A549 (cell line): ENCODE measurements at regions not wholly inside any gene's neighbourhood (a gene's known extent, or its start where the extent isn't known, plus 50 kb on each side); places are given as distances from the start of the nearest gene placed in this dataset.

ENCODE experiments used
- ATAC-seq, 2 experiments: fragments of 200-7000 bp in 1 of 2; fragments of >200 bp in 1 of 2; cut with Nextera tagmentation in 1 of 2; cut with Tn5 transposase in 1 of 2; 3 replicates each; pipeline versions ENCODE4 v1.8.0 to v1.9.1; 2018 to 2020; ENCODE audit warnings: mild to moderate bottlenecking in 1 of 2, moderate library complexity in 1 of 2
- CTCF ChIA-PET: fragments of 300-600 bp; sonication (Branson Sonifier 250); formaldehyde crosslinking; extraction: SDS; loops from one replicate; lab custom pipeline; 2021; ENCODE audit warnings: antibody characterized with exemption, inconsistent platforms; lab: Yijun Ruan, JAX
- POLR2A ChIA-PET: fragments of 350-600 bp; formaldehyde crosslinking; extraction: SDS; loops from one replicate; lab custom pipeline; 2021; ENCODE audit warnings: antibody characterized with exemption, inconsistent platforms; lab: Yijun Ruan, JAX
- DNase-seq, 2 experiments: peaks; one replicate each; pipeline versions ENCODE4 v3.0.0 to v3.0.0-alpha.2; 2011 to 2016; ENCODE audit warnings: low read depth in 1 of 2, low spot score in 1 of 2
- FAIRE-seq: peaks from 2 replicates; lab custom pipeline; 2011; peaks lifted over from hg19 to GRCh38; lab: Jason Lieb, UNC
- H3K27ac ChIP-seq, 2 experiments: fragments of >200 bp; sonication (Bioruptor Twin); formaldehyde crosslinking; 3 replicates each; pipeline ENCODE4 v1.5.1; 2016 to 2017
- H3K4me1 ChIP-seq: fragments of >200 bp; sonication (Bioruptor Twin); formaldehyde crosslinking; 3 replicates; pipeline ENCODE4 v1.6.1; 2016
- H3K4me2 ChIP-seq: fragments of >200 bp; sonication (Bioruptor Twin); formaldehyde crosslinking; 3 replicates; pipeline ENCODE4 v1.6.1; 2016
- H3K4me3 ChIP-seq: fragments of >200 bp; sonication (Bioruptor Twin); formaldehyde crosslinking; 3 replicates; pipeline ENCODE4 v1.5.1; 2016
- H3K9me3 ChIP-seq: fragments of >200 bp; sonication (Bioruptor Twin); formaldehyde crosslinking; 3 replicates; pipeline ENCODE4 v1.6.1; 2016
- ATOH8 ChIP-seq: fragments of 250-450 bp; sonication (Bioruptor Pico); IDR thresholded peaks from 2 replicates; pipeline ENCODE4 v1.5.0; 2020; ENCODE audit warnings: low read depth, mild to moderate bottlenecking, moderate library complexity
- BHLHE40 ChIP-seq: IDR thresholded peaks from 2 replicates; pipeline ENCODE4 v1.6.1; 2012; ENCODE audit warnings: low read depth, low read length, inconsistent platforms
- CBX2 ChIP-seq: fragments of 200-600 bp; sonication (generic); IDR thresholded peaks from 2 replicates; pipeline ENCODE4 v1.6.1; 2016; ENCODE audit warnings: low read depth, mild to moderate bottlenecking, borderline replicate concordance
- CBX8 ChIP-seq: fragments of 200-600 bp; sonication (generic); IDR thresholded peaks from 2 replicates; pipeline ENCODE4 v1.6.1; 2016
- CHD4 ChIP-seq: fragments of 200-600 bp; sonication (generic); IDR thresholded peaks from 2 replicates; pipeline ENCODE4 v1.6.1; 2016; ENCODE audit warnings: antibody characterized with exemption, mild to moderate bottlenecking, borderline replicate concordance
- E2F6 ChIP-seq: IDR thresholded peaks from 2 replicates; pipeline ENCODE4 v1.6.1; 2012; ENCODE audit warnings: low read depth, borderline replicate concordance
- EHF ChIP-seq: fragments of 250-450 bp; sonication (Bioruptor Pico); IDR thresholded peaks from 2 replicates; pipeline ENCODE4 v1.5.0; 2020; ENCODE audit warnings: mild to moderate bottlenecking
- EHMT2 ChIP-seq: fragments of 200-600 bp; sonication (generic); IDR thresholded peaks from 2 replicates; pipeline ENCODE4 v1.6.1; 2016; ENCODE audit warnings: antibody characterized with exemption, low read depth, mild to moderate bottlenecking, moderate library complexity
- EP300 ChIP-seq, 2 experiments: fragments of >200 bp; sonication (Bioruptor Twin); formaldehyde crosslinking; IDR thresholded peaks; 2 replicates in 1 of 2; 3 replicates in 1 of 2; pipeline ENCODE4 v1.6.1; 2016 to 2017
- ESRRA ChIP-seq: fragments of 150-350 bp; IDR thresholded peaks from 2 replicates; pipeline ENCODE4 v1.6.1; 2014; ENCODE audit warnings: mild to moderate bottlenecking, low read length, borderline replicate concordance
- FOSL2 ChIP-seq, 2 experiments: fragments of 450-650 bp in 1 of 2; fragments of >200 bp in 1 of 2; sonication (Bioruptor Twin) in 1 of 2; formaldehyde crosslinking; IDR thresholded peaks; 2 replicates each; pipeline versions ENCODE4 v1.5.0 to v1.6.1; 2016 to 2020; ENCODE audit warnings: mild to moderate bottlenecking in 1 of 2, moderate library complexity in 1 of 2
- HDAC2 ChIP-seq: fragments of 200-600 bp; sonication (generic); IDR thresholded peaks from 2 replicates; pipeline ENCODE4 v1.6.1; 2016
- HES2 ChIP-seq: fragments of >200 bp; sonication (Bioruptor Twin); formaldehyde crosslinking; IDR thresholded peaks from 2 replicates; pipeline ENCODE4 v1.6.1; 2016
- HMGXB4 ChIP-seq: fragments of 250-450 bp; sonication (Bioruptor Pico); IDR thresholded peaks from 2 replicates; pipeline ENCODE4 v1.5.0; 2021; ENCODE audit warnings: mild to moderate bottlenecking, moderate library complexity, borderline replicate concordance
- HOXB5 ChIP-seq: fragments of 250-450 bp; sonication (Bioruptor Pico); IDR thresholded peaks from 2 replicates; pipeline ENCODE4 v1.5.0; 2020; ENCODE audit warnings: mild to moderate bottlenecking, moderate library complexity
- KDM1A ChIP-seq: fragments of 200-600 bp; sonication (generic); IDR thresholded peaks from 2 replicates; pipeline ENCODE4 v1.6.1; 2016; ENCODE audit warnings: low read depth, mild to moderate bottlenecking
- MAX ChIP-seq: IDR thresholded peaks from 2 replicates; pipeline ENCODE4 v1.6.1; 2012
- MAZ ChIP-seq: fragments of 150-350 bp; IDR thresholded peaks from 2 replicates; pipeline ENCODE4 v1.6.1; 2014; ENCODE audit warnings: antibody characterized with exemption, low read depth, low read length, borderline replicate concordance
- MYC ChIP-seq: IDR thresholded peaks from 2 replicates; pipeline ENCODE4 v1.6.1; 2012; ENCODE audit warnings: mild to moderate bottlenecking, inconsistent platforms, low read length, improper control_type of control experiment, borderline replicate concordance
- NFE2L2 ChIP-seq: fragments of 150-350 bp; conservative IDR thresholded peaks from 2 replicates; pipeline ENCODE4 v1.6.1; 2014; ENCODE audit warnings: low read length
- NR3C1 ChIP-seq: fragments of >200 bp; sonication (Bioruptor Twin); formaldehyde crosslinking; IDR thresholded peaks from 3 replicates; pipeline ENCODE4 v1.6.1; 2017
- PBX3 ChIP-seq: IDR thresholded peaks from 2 replicates; pipeline ENCODE4 v1.6.1; 2012
- POLR2A ChIP-seq: IDR thresholded peaks from 2 replicates; pipeline ENCODE4 v1.6.1; 2012; ENCODE audit warnings: mild to moderate bottlenecking, low read length
- RARB ChIP-seq: fragments of 250-450 bp; sonication (Bioruptor Pico); IDR thresholded peaks from 2 replicates; pipeline ENCODE4 v1.8.0; 2021; ENCODE audit warnings: mild to moderate bottlenecking, moderate library complexity
- SREBF2 ChIP-seq: fragments of 450-650 bp; IDR thresholded peaks from 2 replicates; pipeline ENCODE4 v1.6.1; 2014; ENCODE audit warnings: mild to moderate bottlenecking, moderate library complexity
- USF2 ChIP-seq: fragments of 450-650 bp; IDR thresholded peaks from 2 replicates; pipeline ENCODE4 v1.6.1; 2014; ENCODE audit warnings: antibody characterized with exemption
- ZC3H11A ChIP-seq: fragments of 450-650 bp; IDR thresholded peaks from 2 replicates; pipeline ENCODE4 v1.6.1; 2014; ENCODE audit warnings: antibody characterized with exemption, mild to moderate bottlenecking
- ZFP36 ChIP-seq: fragments of 450-650 bp; IDR thresholded peaks from 2 replicates; pipeline ENCODE4 v1.6.1; 2014; ENCODE audit warnings: borderline replicate concordance; ENCODE audit not compliant: partially characterized antibody
- ZNF302 ChIP-seq: fragments of 250-450 bp; sonication (Bioruptor Pico); IDR thresholded peaks from 2 replicates; pipeline ENCODE4 v1.9.0; 2021; ENCODE audit warnings: inconsistent platforms, mild to moderate bottlenecking, moderate library complexity
- WGBS: methylation state at CpG from one replicate; pipeline ENCODE4 v1.1.6; 2017; ENCODE audit errors: missing lambda C conversion rate; 5-methylcytosine and 5-hydroxymethylcytosine counted together

GRCh38 chr16:85312174-85312573 lies 199.9 kb upstream of the CIBAR2 start:
- TF ChIP-seq ZNF302 = no peak
- TF ChIP-seq HMGXB4 (CRISPR knock-in tag) = no peak
- no peak for TF ChIP-seq NFE2L2
- no peak for TF ChIP-seq SREBF2
- TF ChIP-seq FOSL2 (IDR thresholded peaks at IDR 0.05) = no peak
- no peak for TF ChIP-seq FOSL2 (CRISPR knock-in tag; IDR thresholded peaks at IDR 0.05)
- no peak for TF ChIP-seq CHD4
- no peak for TF ChIP-seq EP300 (IDR thresholded peaks at IDR 0.05)
- no peak for TF ChIP-seq HOXB5 (CRISPR knock-in tag)
- TF ChIP-seq ZFP36 = no peak
- TF ChIP-seq MAX = no peak
- TF ChIP-seq KDM1A = no peak
- no peak for TF ChIP-seq CBX2
- no peak for TF ChIP-seq RARB (CRISPR knock-in tag)
- TF ChIP-seq HES2 = no peak
- TF ChIP-seq NR3C1 = no peak
- TF ChIP-seq MAZ = no peak
- TF ChIP-seq MYC = no peak
- TF ChIP-seq EHMT2 = no peak
- no peak for TF ChIP-seq E2F6
- Histone ChIP-seq H3K9me3 (no peaks in the 10 kb centered on the region), H3K4me2 (no peak overlapping the region), H3K4me1 (no peaks in the 10 kb centered on the region), H3K27ac (no peak overlapping the region), H3K4me3 (no peak overlapping the region)
- ATAC-seq = no peak
- POLR2A ChIA-PET = no interaction called here
- DNase-seq = no peak
- 75% methylated on average over 10 of the region's 11 CpGs for WGBS
- CTCF ChIA-PET = interaction anchor here (0.7 to 1.2 kb wide), 3 partner anchors 18 to 201 kb away, joined by 3 to 5 read pairs (median 3); no protein-coding TSS in a partner anchor
- FAIRE-seq = no peak

GRCh38 chr16:85312642-85313525 lies 200.6 kb upstream of the CIBAR2 start:
- WGBS = 69% methylated on average over 15 of the region's 23 CpGs
- no peak overlapping the region for H3K4me2 ChIP-seq
- no peaks in the 10 kb centered on the region for H3K4me1 ChIP-seq
- no peak overlapping the region for H3K4me3 ChIP-seq
- FAIRE-seq = no peak
- no peak for DNase-seq
- no peak; a peak in 1 of 6 replicates for ATAC-seq
- ChIA-PET CTCF (interaction anchor here (0.7 to 2.4 kb wide), 5 partner anchors 17 to 303 kb away, joined by 3 to 11 read pairs (median 5); no protein-coding TSS in a partner anchor), POLR2A (no interaction called here)
- H3K9me3 ChIP-seq = no peaks in the 10 kb centered on the region
- no peak for TF ChIP-seq NFE2L2
- TF ChIP-seq CBX8 = no peak
- no peak for TF ChIP-seq USF2
- TF ChIP-seq SREBF2 = no peak
- no peak for TF ChIP-seq POLR2A
- no peak for TF ChIP-seq NR3C1
- TF ChIP-seq HDAC2 = no peak
- no peak for TF ChIP-seq ATOH8
- no peak for TF ChIP-seq ESRRA
- TF ChIP-seq PBX3 = no peak
- TF ChIP-seq FOSL2 (IDR thresholded peaks at IDR 0.05) = no peak
- no peak for TF ChIP-seq FOSL2 (CRISPR knock-in tag; IDR thresholded peaks at IDR 0.05)
- TF ChIP-seq EHF = no peak
- TF ChIP-seq HMGXB4 (CRISPR knock-in tag) = no peak
- TF ChIP-seq ZFP36 = no peak
- TF ChIP-seq BHLHE40 = no peak
- TF ChIP-seq ZC3H11A = no peak
- H3K27ac ChIP-seq = no peak overlapping the region; a peak in 1 of 6 replicates
